Caco-2 (cell line): ENCODE measurements at regions not wholly inside any gene's neighbourhood (a gene's known extent, or its start where the extent isn't known, plus 50 kb on each side); places are given as distances from the start of the nearest gene placed in this dataset.

Experiments
- BruUV-seq: library from RNA; stranded (reverse); fragments of 400-500 nt; replicated peaks from 2 replicates; lab custom pipeline; 2021; lab: Mats Ljungman, UMichigan
- CTCF ChIA-PET: fragments of 300-600 bp; sonication (Branson Sonifier 250); formaldehyde crosslinking; loops from one replicate; lab custom pipeline; 2022; ENCODE audit warnings: antibody characterized with exemption; lab: Charles Lee
- POLR2A ChIA-PET: fragments of 300-600 bp; sonication (Branson Sonifier 250); formaldehyde crosslinking; loops from one replicate; lab custom pipeline; 2022; ENCODE audit warnings: antibody characterized with exemption; lab: Charles Lee
- DNase-seq, 2 experiments: peaks; one replicate each; pipeline versions ENCODE4 v3.0.0 to v3.0.0-alpha.2; 2020 to 2022
- H3K27me3 ChIP-seq: replicated peaks from 2 replicates; pipeline ENCODE4 v1.6.0; 2011; ENCODE audit warnings: low read length; ENCODE audit not compliant: control insufficient read depth, insufficient read depth
- H3K36me3 ChIP-seq: 2 replicates; pipeline ENCODE4 v1.5.1; 2011; ENCODE audit warnings: low read length; ENCODE audit not compliant: control insufficient read depth, insufficient read depth
- H3K4me1 ChIP-seq: fragments of 250-450 bp; sonication (Bioruptor Pico); 2 replicates; pipeline ENCODE4 v1.5.1; 2020; ENCODE audit warnings: mild to moderate bottlenecking
- H3K4me3 ChIP-seq: 2 replicates; pipeline ENCODE4 v1.5.1; 2011; ENCODE audit warnings: low read depth, mild to moderate bottlenecking, control low read depth, low read length
- H3K9me3 ChIP-seq: fragments of 250-450 bp; sonication (Bioruptor Pico); 2 replicates; pipeline ENCODE4 v1.5.1; 2020; ENCODE audit warnings: mild to moderate bottlenecking, moderate library complexity
- H3K27ac Mint-ChIP-seq: one replicate; pipeline ENCODE4 v1.8.0; 2022; ENCODE audit warnings: mixed read lengths; ENCODE audit not compliant: unreplicated experiment
- H3K27me3 Mint-ChIP-seq: one replicate; pipeline ENCODE4 v1.8.0; 2022; ENCODE audit warnings: mixed read lengths; ENCODE audit not compliant: insufficient read depth, unreplicated experiment
- H3K36me3 Mint-ChIP-seq: one replicate; pipeline ENCODE4 v1.8.0; 2022; ENCODE audit warnings: mild to moderate bottlenecking, mixed read lengths; ENCODE audit not compliant: insufficient read depth, unreplicated experiment
- H3K4me1 Mint-ChIP-seq: one replicate; pipeline ENCODE4 v1.8.0; 2022; ENCODE audit warnings: low read depth, mixed read lengths; ENCODE audit not compliant: unreplicated experiment
- H3K4me3 Mint-ChIP-seq: one replicate; pipeline ENCODE4 v1.8.0; 2022; ENCODE audit warnings: mild to moderate bottlenecking, moderate library complexity, mixed read lengths; ENCODE audit not compliant: unreplicated experiment
- H3K9me3 Mint-ChIP-seq: one replicate; pipeline ENCODE4 v1.8.0; 2022; ENCODE audit warnings: mixed read lengths; ENCODE audit not compliant: unreplicated experiment
- intact Hi-C: fragments of 100-400 bp; cut with micrococcal nuclease; formaldehyde crosslinking; loops from one replicate; pipeline ENCODE4 v1.10.0; 2022; ENCODE audit not compliant: unreplicated experiment
- TF ChIP-seq, protein P1 (sequence below), 2 experiments: fragments of 200-600 bp in 1 of 2; IDR thresholded peaks; 1 replicate in 1 of 2; 2 replicates in 1 of 2; pipeline versions ENCODE4 v1.5.1 to v1.8.0; 2011 to 2022; ENCODE audit warnings: antibody characterized with exemption in 1 of 2, control low read depth in 1 of 2, inconsistent platforms in 1 of 2, low read depth in 1 of 2, low read length in 1 of 2, mild to moderate bottlenecking in 1 of 2, moderate library complexity in 1 of 2; ENCODE audit not compliant: insufficient read depth in 1 of 2, severe bottlenecking in 1 of 2, unreplicated experiment in 1 of 2

DNA sequence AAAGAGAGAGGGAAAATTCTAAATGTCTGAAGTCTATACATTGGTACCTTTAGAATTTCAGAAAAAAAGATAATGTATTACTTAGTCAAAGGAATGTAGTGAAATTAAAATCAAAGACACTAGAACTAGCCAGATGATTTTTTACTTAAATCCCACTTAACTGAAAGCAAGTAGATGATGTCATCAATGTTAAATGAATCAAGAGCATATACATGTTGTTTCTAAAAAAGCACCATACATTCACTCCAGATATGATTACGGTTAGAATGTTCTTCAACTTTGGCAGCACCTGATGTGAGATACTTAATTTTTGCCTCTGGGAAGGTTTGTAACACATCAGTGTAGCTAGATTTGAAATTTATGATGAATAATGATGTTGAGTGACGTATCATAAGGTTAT, 576.7 kb upstream of the CNTNAP2 start:
- ChIA-PET CTCF (no interaction called here), POLR2A (no interaction called here)
- intact Hi-C loops: no loop called here
- no peaks in the 10 kb centered on the region for H3K27me3 Mint-ChIP-seq
- BruUV-seq: no TSS peak
- Histone ChIP-seq H3K4me3 (no peak overlapping the region), H3K4me1 (no peaks in the 10 kb centered on the region), H3K36me3 (no peaks in the 10 kb centered on the region), H3K27me3 (no peaks in the 10 kb centered on the region), H3K9me3 (no peaks in the 10 kb centered on the region)
- H3K9me3 Mint-ChIP-seq: no peaks in the 10 kb centered on the region
- no peaks in the 10 kb centered on the region for H3K4me1 Mint-ChIP-seq
- H3K27ac Mint-ChIP-seq: no peak overlapping the region
- H3K4me3 Mint-ChIP-seq: no peak overlapping the region
- no peaks in the 10 kb centered on the region for H3K36me3 Mint-ChIP-seq
- DNase-seq: no peak
- TF ChIP-seq, protein P1, sequence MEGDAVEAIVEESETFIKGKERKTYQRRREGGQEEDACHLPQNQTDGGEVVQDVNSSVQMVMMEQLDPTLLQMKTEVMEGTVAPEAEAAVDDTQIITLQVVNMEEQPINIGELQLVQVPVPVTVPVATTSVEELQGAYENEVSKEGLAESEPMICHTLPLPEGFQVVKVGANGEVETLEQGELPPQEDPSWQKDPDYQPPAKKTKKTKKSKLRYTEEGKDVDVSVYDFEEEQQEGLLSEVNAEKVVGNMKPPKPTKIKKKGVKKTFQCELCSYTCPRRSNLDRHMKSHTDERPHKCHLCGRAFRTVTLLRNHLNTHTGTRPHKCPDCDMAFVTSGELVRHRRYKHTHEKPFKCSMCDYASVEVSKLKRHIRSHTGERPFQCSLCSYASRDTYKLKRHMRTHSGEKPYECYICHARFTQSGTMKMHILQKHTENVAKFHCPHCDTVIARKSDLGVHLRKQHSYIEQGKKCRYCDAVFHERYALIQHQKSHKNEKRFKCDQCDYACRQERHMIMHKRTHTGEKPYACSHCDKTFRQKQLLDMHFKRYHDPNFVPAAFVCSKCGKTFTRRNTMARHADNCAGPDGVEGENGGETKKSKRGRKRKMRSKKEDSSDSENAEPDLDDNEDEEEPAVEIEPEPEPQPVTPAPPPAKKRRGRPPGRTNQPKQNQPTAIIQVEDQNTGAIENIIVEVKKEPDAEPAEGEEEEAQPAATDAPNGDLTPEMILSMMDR (IDR thresholded peaks at IDR 0.05; ENCODE audit: insufficient read depth in 1 of 2, low read depth in 1 of 2, low read length in 1 of 2, severe bottlenecking in 1 of 2, unreplicated experiment in 1 of 2): no peak

DNA sequence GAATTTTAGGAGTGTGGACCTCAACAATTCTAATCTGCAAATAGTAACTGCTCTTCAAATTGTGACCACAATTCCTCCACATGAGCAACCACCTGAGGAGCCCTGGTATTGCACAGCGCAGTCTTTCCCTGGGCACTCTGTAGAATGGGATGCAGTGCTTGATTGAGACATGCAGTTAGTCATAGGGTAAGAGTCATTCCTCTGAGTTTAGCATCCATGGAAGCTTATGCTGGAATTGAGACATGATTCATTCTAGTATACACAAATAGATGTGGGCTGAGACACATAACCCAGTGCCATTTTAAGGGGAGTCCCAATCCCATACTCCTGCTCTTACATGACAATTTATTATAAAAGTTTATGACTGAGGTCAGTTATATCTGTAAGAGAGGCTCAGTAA, 582.3 kb upstream of the CNTNAP2 start:
- Histone ChIP-seq H3K36me3 (no peaks in the 10 kb centered on the region), H3K4me1 (no peaks in the 10 kb centered on the region), H3K4me3 (no peak overlapping the region), H3K9me3 (no peaks in the 10 kb centered on the region), H3K27me3 (no peaks in the 10 kb centered on the region)
- Mint-ChIP-seq H3K27me3 (no peaks in the 10 kb centered on the region), H3K36me3 (no peaks in the 10 kb centered on the region), H3K9me3 (no peaks in the 10 kb centered on the region), H3K27ac (no peak overlapping the region), H3K4me1 (no peaks in the 10 kb centered on the region), H3K4me3 (no peak overlapping the region)
- ChIA-PET CTCF (no interaction called here), POLR2A (no interaction called here)
- TF ChIP-seq, protein P1 (IDR thresholded peaks at IDR 0.05; ENCODE audit: insufficient read depth in 1 of 2, low read depth in 1 of 2, low read length in 1 of 2, severe bottlenecking in 1 of 2, unreplicated experiment in 1 of 2): no peak
- no peak for DNase-seq
- intact Hi-C loops: no loop called here
- BruUV-seq: no TSS peak

DNA sequence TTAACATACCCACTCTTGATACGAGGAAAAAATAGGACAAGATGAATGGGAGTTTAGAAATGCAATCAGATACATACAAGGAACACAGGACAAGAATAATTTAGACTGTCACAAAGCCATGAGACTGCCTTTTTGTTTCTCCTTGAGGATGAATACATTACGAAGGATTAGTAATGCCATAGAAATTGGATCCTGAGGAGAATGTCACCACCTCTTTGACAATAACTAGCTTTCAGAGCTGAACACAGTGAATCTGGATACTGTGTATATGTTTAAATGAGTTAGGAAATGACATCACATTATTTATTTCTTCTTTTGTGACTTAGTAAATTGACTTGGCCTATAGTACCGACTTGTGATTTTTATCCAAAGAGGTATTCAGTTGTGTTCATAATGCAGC, 596.3 kb upstream of the CNTNAP2 start:
- Mint-ChIP-seq H3K27me3 (no peaks in the 10 kb centered on the region), H3K9me3 (no peaks in the 10 kb centered on the region), H3K4me3 (no peak overlapping the region), H3K27ac (no peak overlapping the region), H3K36me3 (no peaks in the 10 kb centered on the region), H3K4me1 (no peaks in the 10 kb centered on the region)
- CTCF ChIA-PET: no interaction called here
- BruUV-seq: no TSS peak
- POLR2A ChIA-PET: no interaction called here
- no peaks in the 10 kb centered on the region for H3K36me3 ChIP-seq
- H3K9me3 ChIP-seq: no peaks in the 10 kb centered on the region
- no peak for DNase-seq
- intact Hi-C loops: no loop called here
- H3K4me3 ChIP-seq: no peak overlapping the region
- TF ChIP-seq, protein P1 (IDR thresholded peaks at IDR 0.05; ENCODE audit: insufficient read depth in 1 of 2, low read depth in 1 of 2, low read length in 1 of 2, severe bottlenecking in 1 of 2, unreplicated experiment in 1 of 2): no peak
- H3K27me3 ChIP-seq: no peaks in the 10 kb centered on the region
- H3K4me1 ChIP-seq: no peaks in the 10 kb centered on the region
